HEK293 (cell line): ENCODE measurements at regions not wholly inside any gene's neighbourhood (a gene's known extent, or its start where the extent isn't known, plus 50 kb on each side); places are given as distances from the start of the nearest gene placed in this dataset.

Experiments
- CTCF ChIA-PET: fragments of 350-600 bp; formaldehyde crosslinking; extraction: SDS; loops from one replicate; lab custom pipeline; 2021; ENCODE audit warnings: antibody characterized with exemption; lab: Yijun Ruan, JAX
- POLR2A ChIA-PET: fragments of 300-600 bp; formaldehyde crosslinking; extraction: SDS; loops from one replicate; lab custom pipeline; 2020; ENCODE audit warnings: antibody characterized with exemption, inconsistent platforms; lab: Yijun Ruan, JAX
- H3K27ac ChIP-seq: fragments of 200-500 bp; sonication (Bioruptor generic); 2 replicates; pipeline ENCODE4 v1.5.1; 2014; ENCODE audit warnings: low read depth, low read length, control low read depth, inconsistent platforms; ENCODE audit errors: extremely low read depth
- H3K36me3 ChIP-seq, 2 experiments: fragments of 200-500 bp in 1 of 2; sonication (Bioruptor generic) in 1 of 2; 1 replicate in 1 of 2; 2 replicates in 1 of 2; pipeline ENCODE4 v1.5.1; 2014 to 2017; ENCODE audit warnings: inconsistent platforms in 2 of 2, low read length in 2 of 2; ENCODE audit not compliant: control insufficient read depth in 2 of 2, insufficient read depth in 1 of 2
- H3K4me1 ChIP-seq: fragments of 200-500 bp; sonication (Bioruptor generic); 2 replicates; pipeline ENCODE4 v1.5.1; 2014; ENCODE audit warnings: mild to moderate bottlenecking, low read length, inconsistent platforms; ENCODE audit not compliant: control insufficient read depth, insufficient read depth
- H3K4me3 ChIP-seq: 2 replicates; pipeline ENCODE4 v1.5.1; 2011; ENCODE audit warnings: low read depth, mild to moderate bottlenecking, control low read depth, low read length, moderate library complexity
- H3K9me3 ChIP-seq: fragments of 200-500 bp; sonication (Bioruptor generic); 2 replicates; pipeline ENCODE4 v1.5.1; 2014; ENCODE audit warnings: low read depth, low read length, inconsistent platforms; ENCODE audit not compliant: control insufficient read depth, insufficient read depth
- KLF9 ChIP-seq: fragments of 450-650 bp; formaldehyde crosslinking; IDR thresholded peaks from 2 replicates; pipeline ENCODE4 v1.5.1; 2016; ENCODE audit warnings: missing biosample characterization, missing genetic modification characterization, low read depth
- MZF1 ChIP-seq: fragments of 450-650 bp; formaldehyde crosslinking; IDR thresholded peaks from 2 replicates; pipeline ENCODE4 v1.5.1; 2017; ENCODE audit warnings: missing biosample characterization, missing genetic modification characterization, borderline replicate concordance
- OVOL3 ChIP-seq: fragments of 450-650 bp; formaldehyde crosslinking; IDR thresholded peaks from 2 replicates; pipeline ENCODE4 v1.5.1; 2016; ENCODE audit warnings: missing biosample characterization, missing genetic modification characterization
- TRIM28 ChIP-seq: IDR thresholded peaks from 2 replicates; pipeline ENCODE4 v1.6.1; 2011; ENCODE audit warnings: low read length, control low read depth, borderline replicate concordance
- ZBTB20 ChIP-seq: fragments of 450-650 bp; formaldehyde crosslinking; IDR thresholded peaks from 2 replicates; pipeline ENCODE4 v1.5.1; 2016; ENCODE audit warnings: missing biosample characterization, missing genetic modification characterization
- ZBTB48 ChIP-seq: fragments of 450-650 bp; formaldehyde crosslinking; IDR thresholded peaks from 2 replicates; pipeline ENCODE4 v1.5.1; 2016; ENCODE audit warnings: missing biosample characterization, missing genetic modification characterization
- ZBTB8A ChIP-seq: fragments of 450-650 bp; formaldehyde crosslinking; IDR thresholded peaks from 2 replicates; pipeline ENCODE4 v1.5.1; 2016; ENCODE audit warnings: missing biosample characterization, missing genetic modification characterization
- ZNF112 ChIP-seq: fragments of 450-650 bp; formaldehyde crosslinking; IDR thresholded peaks from 2 replicates; pipeline ENCODE4 v1.5.0; 2017; ENCODE audit warnings: missing biosample characterization, missing genetic modification characterization
- ZNF133 ChIP-seq: fragments of 450-650 bp; formaldehyde crosslinking; IDR thresholded peaks from 2 replicates; pipeline ENCODE4 v1.5.1; 2016; ENCODE audit warnings: missing biosample characterization, missing genetic modification characterization
- ZNF184 ChIP-seq: fragments of 450-650 bp; IDR thresholded peaks from 2 replicates; pipeline ENCODE4 v1.5.1; 2018; ENCODE audit warnings: missing biosample characterization, mild to moderate bottlenecking, missing genetic modification characterization
- ZNF350 ChIP-seq: fragments of 450-650 bp; formaldehyde crosslinking; IDR thresholded peaks from 2 replicates; pipeline ENCODE4 v1.5.0; 2017; ENCODE audit warnings: missing biosample characterization, mild to moderate bottlenecking, missing genetic modification characterization
- ZNF423 ChIP-seq: fragments of 450-650 bp; formaldehyde crosslinking; IDR thresholded peaks from 2 replicates; pipeline ENCODE4 v1.5.1; 2016; ENCODE audit warnings: missing biosample characterization, missing genetic modification characterization
- ZNF48 ChIP-seq: fragments of 450-650 bp; formaldehyde crosslinking; IDR thresholded peaks from 2 replicates; pipeline ENCODE4 v1.5.1; 2016; ENCODE audit warnings: missing biosample characterization, missing genetic modification characterization
- ZNF561 ChIP-seq: fragments of 450-650 bp; IDR thresholded peaks from 2 replicates; pipeline ENCODE4 v1.5.1; 2018; ENCODE audit warnings: missing biosample characterization, missing genetic modification characterization, borderline replicate concordance
- ZNF585B ChIP-seq: fragments of 450-650 bp; formaldehyde crosslinking; IDR thresholded peaks from 2 replicates; pipeline ENCODE4 v1.5.1; 2016; ENCODE audit warnings: missing biosample characterization, missing genetic modification characterization
- ZNF791 ChIP-seq: fragments of 450-650 bp; formaldehyde crosslinking; IDR thresholded peaks from 2 replicates; pipeline ENCODE4 v1.5.1; 2016; ENCODE audit warnings: missing biosample characterization, missing genetic modification characterization
- TF ChIP-seq, protein P1 (sequence below): fragments of 450-650 bp; formaldehyde crosslinking; IDR thresholded peaks from 2 replicates; pipeline ENCODE4 v1.5.1; 2016; ENCODE audit warnings: missing biosample characterization, missing genetic modification characterization
- TF ChIP-seq, protein P2 (sequence below): fragments of 450-650 bp; formaldehyde crosslinking; IDR thresholded peaks from 2 replicates; pipeline ENCODE4 v1.5.1; 2016; ENCODE audit warnings: missing biosample characterization, missing genetic modification characterization
- TF ChIP-seq, protein P3 (sequence below): fragments of 450-650 bp; formaldehyde crosslinking; IDR thresholded peaks from 2 replicates; pipeline ENCODE4 v1.5.1; 2017; ENCODE audit warnings: missing biosample characterization, missing genetic modification characterization
- TF ChIP-seq, protein P4 (sequence below): fragments of 450-650 bp; formaldehyde crosslinking; IDR thresholded peaks from 2 replicates; pipeline ENCODE4 v1.5.1; 2016; ENCODE audit warnings: missing biosample characterization, missing genetic modification characterization
- TF ChIP-seq, protein P5 (sequence below): fragments of 450-650 bp; IDR thresholded peaks from 2 replicates; pipeline ENCODE4 v1.5.1; 2018; ENCODE audit warnings: missing biosample characterization, mild to moderate bottlenecking, missing genetic modification characterization

DNA sequence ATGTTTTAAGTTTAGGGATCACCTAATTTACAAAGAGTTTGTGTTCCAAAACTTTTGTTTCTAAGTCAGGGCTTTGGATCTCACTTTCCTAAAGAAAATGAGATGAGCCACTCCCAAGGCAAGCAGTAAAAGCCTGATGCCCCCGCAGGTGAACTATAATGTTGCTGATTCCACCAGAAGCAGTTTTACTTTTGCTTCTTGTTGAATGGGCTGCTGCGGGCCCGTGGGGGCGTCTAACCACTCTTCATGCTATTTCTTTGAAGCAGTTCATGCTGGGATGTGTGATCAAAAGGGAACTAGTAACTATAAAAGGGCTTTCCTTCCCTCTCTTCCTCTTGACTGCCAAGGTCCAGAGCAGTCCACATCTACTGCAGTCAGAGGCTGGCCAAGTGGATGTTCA lies 118.7 kb upstream of the NEBL start (continued):
- TF ChIP-seq ZNF585B (tag by site-specific recombination) = no peak

DNA sequence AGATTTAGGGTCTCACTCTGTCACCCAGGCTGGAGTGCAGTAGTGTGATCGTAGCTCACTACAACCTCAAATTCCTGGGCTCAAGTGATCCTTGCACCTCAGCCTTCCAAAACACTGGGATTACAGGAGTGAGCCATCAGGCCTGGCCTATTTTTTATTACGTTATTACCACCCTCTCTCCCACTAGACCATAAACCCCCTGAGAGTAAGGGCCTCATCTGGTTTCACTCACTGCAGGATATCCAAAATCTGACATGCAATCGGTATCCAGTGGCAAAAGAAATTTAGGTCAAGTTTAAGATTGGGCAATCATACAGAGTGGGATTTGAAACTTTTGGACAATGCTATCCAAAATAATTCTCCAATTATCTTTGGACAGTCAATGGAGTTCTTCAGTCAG lies 117.0 kb upstream of the NEBL start:
- ChIA-PET POLR2A (no interaction called here), CTCF (interaction anchor here (0.6 kb wide), 1 partner anchor 115 kb away, joined by 3 read pairs; no protein-coding TSS in a partner anchor)
- no peak overlapping the region for H3K27ac ChIP-seq
- no peak overlapping the region for H3K4me3 ChIP-seq
- no peaks in the 10 kb centered on the region for H3K4me1 ChIP-seq
- no peaks in the 10 kb centered on the region for H3K9me3 ChIP-seq
- H3K36me3 ChIP-seq = no peaks in the 10 kb centered on the region
- no peak for TF ChIP-seq MZF1
- no peak for TF ChIP-seq ZNF133
- no peak for TF ChIP-seq ZNF112 (tag by site-specific recombination)
- TF ChIP-seq ZNF423 = no peak
- no peak for TF ChIP-seq ZNF184 (tag by site-specific recombination)
- TF ChIP-seq, protein P1, sequence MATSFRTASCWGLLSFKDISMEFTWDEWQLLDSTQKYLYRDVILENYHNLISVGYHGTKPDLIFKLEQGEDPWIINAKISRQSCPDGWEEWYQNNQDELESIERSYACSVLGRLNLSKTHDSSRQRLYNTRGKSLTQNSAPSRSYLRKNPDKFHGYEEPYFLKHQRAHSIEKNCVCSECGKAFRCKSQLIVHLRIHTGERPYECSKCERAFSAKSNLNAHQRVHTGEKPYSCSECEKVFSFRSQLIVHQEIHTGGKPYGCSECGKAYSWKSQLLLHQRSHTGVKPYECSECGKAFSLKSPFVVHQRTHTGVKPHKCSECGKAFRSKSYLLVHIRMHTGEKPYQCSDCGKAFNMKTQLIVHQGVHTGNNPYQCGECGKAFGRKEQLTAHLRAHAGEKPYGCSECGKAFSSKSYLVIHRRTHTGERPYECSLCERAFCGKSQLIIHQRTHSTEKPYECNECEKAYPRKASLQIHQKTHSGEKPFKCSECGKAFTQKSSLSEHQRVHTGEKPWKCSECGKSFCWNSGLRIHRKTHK = no peak
- no peak for TF ChIP-seq ZNF791 (tag by site-specific recombination)
- no peak for TF ChIP-seq ZBTB8A
- no peak for TF ChIP-seq KLF9
- no peak for TF ChIP-seq ZNF561 (tag by site-specific recombination)
- TF ChIP-seq, protein P2, sequence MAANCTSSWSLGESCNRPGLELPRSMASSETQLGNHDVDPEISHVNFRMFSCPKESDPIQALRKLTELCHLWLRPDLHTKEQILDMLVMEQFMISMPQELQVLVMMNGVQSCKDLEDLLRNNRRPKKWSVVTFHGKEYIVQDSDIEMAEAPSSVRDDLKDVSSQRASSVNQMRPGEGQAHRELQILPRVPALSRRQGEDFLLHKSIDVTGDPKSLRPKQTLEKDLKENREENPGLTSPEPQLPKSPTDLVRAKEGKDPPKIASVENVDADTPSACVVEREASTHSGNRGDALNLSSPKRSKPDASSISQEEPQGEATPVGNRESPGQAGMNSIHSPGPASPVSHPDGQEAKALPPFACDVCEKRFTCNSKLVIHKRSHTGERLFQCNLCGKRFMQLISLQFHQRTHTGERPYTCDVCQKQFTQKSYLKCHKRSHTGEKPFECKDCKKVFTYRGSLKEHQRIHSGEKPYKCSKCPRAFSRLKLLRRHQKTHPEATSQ (tag by site-specific recombination) = no peak
- TF ChIP-seq, protein P3, sequence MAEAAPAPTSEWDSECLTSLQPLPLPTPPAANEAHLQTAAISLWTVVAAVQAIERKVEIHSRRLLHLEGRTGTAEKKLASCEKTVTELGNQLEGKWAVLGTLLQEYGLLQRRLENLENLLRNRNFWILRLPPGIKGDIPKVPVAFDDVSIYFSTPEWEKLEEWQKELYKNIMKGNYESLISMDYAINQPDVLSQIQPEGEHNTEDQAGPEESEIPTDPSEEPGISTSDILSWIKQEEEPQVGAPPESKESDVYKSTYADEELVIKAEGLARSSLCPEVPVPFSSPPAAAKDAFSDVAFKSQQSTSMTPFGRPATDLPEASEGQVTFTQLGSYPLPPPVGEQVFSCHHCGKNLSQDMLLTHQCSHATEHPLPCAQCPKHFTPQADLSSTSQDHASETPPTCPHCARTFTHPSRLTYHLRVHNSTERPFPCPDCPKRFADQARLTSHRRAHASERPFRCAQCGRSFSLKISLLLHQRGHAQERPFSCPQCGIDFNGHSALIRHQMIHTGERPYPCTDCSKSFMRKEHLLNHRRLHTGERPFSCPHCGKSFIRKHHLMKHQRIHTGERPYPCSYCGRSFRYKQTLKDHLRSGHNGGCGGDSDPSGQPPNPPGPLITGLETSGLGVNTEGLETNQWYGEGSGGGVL = no peak
- TF ChIP-seq ZNF48 = no peak
- TF ChIP-seq TRIM28 = no peak
- TF ChIP-seq ZNF350 = no peak

DNA sequence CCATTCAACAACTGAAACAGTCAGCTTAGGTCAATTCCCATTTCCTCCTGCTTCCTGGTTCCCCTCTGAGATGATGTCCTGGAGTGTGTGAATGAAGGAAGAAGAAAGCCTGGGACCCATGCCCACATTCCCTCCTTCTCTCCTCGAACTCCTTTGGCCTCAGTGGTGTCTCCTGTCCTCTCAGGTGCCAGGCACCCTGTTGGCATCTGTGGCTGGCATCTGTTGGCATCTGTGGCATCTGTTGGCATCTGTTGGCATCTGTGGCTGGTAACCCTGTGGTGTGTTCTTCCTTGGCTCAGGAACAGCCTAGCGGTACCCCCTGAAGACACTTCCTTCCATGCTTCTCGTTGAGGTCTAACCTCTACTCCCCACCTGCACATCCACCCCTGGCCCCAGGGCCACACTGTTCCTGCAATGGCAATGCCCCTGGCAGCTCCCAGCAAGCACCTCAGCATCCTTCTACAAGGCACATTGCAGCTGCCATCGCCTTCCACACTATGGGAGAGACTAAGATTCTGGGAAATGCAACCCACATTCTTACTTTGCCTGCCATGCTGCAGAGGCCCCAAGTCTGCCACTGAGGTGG lies 114.4 kb upstream of the NEBL start:
- POLR2A ChIA-PET = interaction anchor here (0.6 kb wide), 1 partner anchor 14 kb away, joined by 4 read pairs; no protein-coding TSS in a partner anchor

More for the DNA sequence above, 114.4 kb upstream of the NEBL start:
- no peaks in the 10 kb centered on the region for H3K9me3 ChIP-seq
- no peaks in the 10 kb centered on the region for H3K36me3 ChIP-seq
- no peaks in the 10 kb centered on the region for H3K4me1 ChIP-seq
- TF ChIP-seq OVOL3 (no peak), ZBTB20 (no peak), ZBTB48 (tag by site-specific recombination) (no peak)
- TF ChIP-seq, protein P4, sequence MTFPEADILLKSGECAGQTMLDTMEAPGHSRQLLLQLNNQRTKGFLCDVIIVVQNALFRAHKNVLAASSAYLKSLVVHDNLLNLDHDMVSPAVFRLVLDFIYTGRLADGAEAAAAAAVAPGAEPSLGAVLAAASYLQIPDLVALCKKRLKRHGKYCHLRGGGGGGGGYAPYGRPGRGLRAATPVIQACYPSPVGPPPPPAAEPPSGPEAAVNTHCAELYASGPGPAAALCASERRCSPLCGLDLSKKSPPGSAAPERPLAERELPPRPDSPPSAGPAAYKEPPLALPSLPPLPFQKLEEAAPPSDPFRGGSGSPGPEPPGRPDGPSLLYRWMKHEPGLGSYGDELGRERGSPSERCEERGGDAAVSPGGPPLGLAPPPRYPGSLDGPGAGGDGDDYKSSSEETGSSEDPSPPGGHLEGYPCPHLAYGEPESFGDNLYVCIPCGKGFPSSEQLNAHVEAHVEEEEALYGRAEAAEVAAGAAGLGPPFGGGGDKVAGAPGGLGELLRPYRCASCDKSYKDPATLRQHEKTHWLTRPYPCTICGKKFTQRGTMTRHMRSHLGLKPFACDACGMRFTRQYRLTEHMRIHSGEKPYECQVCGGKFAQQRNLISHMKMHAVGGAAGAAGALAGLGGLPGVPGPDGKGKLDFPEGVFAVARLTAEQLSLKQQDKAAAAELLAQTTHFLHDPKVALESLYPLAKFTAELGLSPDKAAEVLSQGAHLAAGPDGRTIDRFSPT (tag by site-specific recombination) = peak; percentile 92
- TF ChIP-seq, protein P5, sequence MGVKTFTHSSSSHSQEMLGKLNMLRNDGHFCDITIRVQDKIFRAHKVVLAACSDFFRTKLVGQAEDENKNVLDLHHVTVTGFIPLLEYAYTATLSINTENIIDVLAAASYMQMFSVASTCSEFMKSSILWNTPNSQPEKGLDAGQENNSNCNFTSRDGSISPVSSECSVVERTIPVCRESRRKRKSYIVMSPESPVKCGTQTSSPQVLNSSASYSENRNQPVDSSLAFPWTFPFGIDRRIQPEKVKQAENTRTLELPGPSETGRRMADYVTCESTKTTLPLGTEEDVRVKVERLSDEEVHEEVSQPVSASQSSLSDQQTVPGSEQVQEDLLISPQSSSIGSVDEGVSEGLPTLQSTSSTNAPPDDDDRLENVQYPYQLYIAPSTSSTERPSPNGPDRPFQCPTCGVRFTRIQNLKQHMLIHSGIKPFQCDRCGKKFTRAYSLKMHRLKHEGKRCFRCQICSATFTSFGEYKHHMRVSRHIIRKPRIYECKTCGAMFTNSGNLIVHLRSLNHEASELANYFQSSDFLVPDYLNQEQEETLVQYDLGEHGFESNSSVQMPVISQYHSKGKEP = no peak
- H3K27ac ChIP-seq = no peak overlapping the region
- CTCF ChIA-PET = interaction anchor here (1.3 kb wide), 1 partner anchor 152 kb away, joined by 3 read pairs; no protein-coding TSS in a partner anchor
- H3K4me3 ChIP-seq = no peak overlapping the region
